SIG-M5 (cell line): ENCODE measurements at regions not wholly inside any gene's neighbourhood (a gene's known extent, or its start where the extent isn't known, plus 50 kb on each side); places are given as distances from the start of the nearest gene placed in this dataset.

ENCODE experiments used
- DNase-seq: peaks from one replicate; lab custom pipeline; 2025; lab: John Stamatoyannopoulos, UW

DNA sequence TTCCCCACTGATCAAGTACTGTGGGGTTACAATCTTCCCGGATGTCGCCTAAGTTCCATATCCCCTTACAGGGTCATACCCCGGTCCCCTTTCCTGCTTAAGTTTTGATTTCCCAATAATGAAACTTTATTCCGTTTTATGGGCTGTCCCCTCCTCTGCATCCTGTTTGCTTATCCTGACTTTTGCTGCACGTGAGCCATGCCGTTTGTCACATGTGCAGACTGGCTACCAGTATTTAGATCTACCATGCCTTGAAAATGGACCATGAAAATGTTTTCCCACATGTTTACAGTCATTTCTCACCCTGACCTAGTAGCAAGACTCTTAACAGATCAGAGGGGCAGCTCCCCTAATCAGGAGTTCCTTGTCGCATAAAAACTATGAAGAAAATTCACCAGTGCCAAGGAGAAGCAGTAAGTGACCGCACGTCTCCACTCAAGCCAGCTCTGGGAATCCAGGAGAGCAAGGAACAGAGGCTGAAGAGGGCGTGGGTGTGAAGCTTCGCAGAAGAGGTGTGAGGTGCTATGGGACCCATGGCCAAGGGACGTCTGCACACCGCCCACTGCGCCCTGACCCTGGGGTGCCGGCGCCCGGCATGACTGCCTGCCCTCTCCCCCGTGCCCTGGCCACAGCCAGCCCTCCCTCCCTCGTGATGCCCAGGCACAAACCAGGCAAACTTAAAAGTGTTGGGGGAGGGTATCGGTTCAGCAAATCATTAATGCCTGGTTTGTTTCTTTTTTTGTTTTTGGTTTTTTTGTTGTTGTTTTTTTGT is 440.8 kb upstream of the SALL3 start:
- no peak for DNase-seq

- DNase-seq: no peak
Observed at GRCh38 chr18:78540636-78541529, 438.7 kb upstream of the SALL3 start.

DNA sequence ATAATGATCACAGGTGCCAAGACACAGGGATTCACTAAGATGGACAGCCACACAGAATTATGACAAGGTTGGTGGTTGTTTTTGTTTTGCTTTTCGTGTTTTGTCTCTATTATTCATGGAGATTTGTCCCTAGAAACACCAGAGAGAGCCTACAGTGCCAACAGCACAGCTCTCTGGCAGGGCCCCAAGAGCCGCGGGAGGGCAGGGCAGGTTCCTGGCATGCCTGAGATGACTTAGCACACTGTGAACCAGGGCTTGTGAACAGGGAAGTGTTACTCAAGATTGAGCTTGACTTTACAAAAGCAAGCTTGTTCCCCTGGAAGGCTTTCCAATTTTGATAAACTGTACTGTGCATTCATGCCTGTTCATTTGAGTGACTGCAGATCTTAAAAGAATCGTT is 437.4 kb upstream of the SALL3 start:
- no peak for DNase-seq

GRCh38 chr18:78543201-78543725 is 436.4 kb upstream of the SALL3 start:
- no peak for DNase-seq

DNA sequence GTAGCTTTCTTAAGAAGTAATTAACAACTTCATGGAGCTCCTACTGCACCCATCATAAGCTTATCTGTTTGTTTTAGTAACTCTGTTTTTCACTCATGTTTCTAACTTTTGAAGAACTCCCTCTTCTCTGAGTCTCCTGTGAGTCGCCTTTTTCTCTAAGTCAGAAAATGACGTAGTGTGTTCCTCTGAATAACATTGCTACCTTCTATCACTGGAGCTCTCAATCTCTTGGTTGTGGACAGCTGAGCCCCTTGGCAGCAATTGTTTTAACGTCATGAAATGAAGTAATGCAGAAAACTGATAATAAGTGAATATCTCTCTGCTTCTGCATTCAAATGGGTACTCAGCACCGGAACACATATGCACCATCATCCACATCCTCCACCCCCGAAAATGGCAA is 433.3 kb upstream of the SALL3 start:
- no peak for DNase-seq

DNA sequence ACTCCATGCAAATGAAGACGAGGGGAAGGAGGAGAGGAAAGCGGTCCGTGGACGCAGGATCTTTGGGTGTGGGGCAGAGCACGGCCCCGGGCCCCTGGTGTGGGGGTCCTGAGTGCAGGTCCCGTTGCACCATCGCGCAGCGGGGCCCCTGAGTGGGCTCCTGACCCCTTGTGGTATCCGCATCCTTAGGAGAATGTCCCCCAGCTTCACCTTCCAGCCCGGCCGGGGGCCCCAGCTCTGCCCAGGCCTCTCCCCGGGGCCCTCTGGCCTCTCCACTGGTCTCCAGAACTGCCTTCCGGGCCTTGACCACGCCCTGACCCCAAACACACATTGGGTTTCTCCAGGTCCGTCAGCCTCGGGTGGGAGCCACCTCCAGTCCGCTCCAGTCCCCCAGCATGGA is 431.8 kb upstream of the SALL3 start:
- DNase-seq: no peak

- no peak for DNase-seq
Observed at GRCh38 chr18:78548261-78549058, 431.2 kb upstream of the SALL3 start.

DNA sequence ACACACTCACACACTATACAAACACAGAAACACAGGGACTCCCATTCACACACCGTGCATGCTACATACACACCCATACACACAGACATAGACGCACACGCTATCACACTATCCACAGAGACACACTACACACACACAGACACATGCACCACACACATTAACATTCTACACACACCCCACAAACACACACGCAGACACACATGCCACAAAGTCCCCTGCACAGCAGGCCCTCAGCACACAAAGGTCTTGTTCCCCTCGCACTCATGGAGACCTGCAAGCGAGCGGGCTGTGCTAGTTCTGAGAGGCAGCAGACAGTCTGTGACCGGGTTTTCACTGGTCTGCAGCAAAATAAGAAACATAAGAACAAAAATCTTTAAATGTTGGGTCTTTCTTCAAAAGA is 429.6 kb upstream of the SALL3 start:
- DNase-seq: no peak

GRCh38 chr18:78554944-78555608 is 424.5 kb upstream of the SALL3 start:
- no peak for DNase-seq

GRCh38 chr18:78557371-78557770 is 422.2 kb upstream of the SALL3 start:
- DNase-seq: no peak

DNA sequence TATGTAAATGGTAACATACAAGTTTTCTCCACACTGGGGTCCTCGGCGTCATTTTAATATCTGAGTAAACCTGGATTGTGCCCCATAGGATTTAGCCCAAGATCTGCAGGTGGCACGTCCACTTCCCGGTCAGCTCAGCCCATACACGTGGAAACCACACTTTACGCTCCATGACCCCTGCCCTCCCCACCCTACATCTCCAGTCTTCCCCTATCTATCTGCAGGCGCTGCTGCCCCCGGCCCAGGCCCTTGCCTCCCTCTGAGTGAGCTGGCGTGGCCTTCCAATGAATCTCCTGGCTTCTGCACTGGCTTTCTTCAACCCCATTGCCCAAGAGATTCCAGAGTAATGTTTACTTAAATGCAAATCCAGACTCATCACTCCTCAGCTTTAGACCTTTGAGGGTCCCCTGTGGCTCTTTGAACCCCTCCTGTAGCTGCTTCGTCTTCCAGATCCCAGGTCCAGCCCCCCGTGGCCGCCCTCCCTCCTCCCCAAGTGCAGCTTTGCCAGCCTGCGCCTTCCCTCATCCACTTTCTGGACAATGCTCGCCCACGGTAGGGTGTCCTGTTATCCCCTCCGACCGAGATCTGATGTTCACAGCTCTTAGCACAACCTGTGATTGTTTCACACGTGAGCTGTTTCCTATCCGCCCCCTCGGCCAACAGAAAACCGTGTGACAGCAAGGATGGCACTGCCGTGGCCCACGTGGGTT is 421.4 kb upstream of the SALL3 start:
- no peak for DNase-seq

DNA sequence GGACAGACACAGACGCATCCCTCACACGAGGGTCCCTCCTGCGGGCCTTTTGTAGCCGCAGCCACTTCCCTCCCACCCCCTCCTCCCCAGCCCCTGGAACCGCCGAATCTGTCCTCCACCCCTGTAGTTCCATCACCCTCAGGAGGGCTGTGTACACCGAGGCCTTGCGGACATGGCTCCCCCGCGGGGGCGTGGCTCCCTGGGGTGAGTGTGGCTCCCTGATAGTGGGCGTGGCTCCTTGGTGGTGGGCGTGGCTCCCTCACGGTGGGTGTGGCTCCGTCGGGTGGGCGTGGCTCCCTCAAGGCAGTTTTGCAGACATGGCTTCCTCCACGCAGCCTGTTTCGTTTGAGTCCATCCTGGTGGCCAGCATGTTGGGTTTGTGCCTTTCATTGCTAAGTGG is 420.7 kb upstream of the SALL3 start:
- DNase-seq: no peak

- no peak for DNase-seq
Observed at GRCh38 chr18:78559584-78559983, 420.0 kb upstream of the SALL3 start.

DNA sequence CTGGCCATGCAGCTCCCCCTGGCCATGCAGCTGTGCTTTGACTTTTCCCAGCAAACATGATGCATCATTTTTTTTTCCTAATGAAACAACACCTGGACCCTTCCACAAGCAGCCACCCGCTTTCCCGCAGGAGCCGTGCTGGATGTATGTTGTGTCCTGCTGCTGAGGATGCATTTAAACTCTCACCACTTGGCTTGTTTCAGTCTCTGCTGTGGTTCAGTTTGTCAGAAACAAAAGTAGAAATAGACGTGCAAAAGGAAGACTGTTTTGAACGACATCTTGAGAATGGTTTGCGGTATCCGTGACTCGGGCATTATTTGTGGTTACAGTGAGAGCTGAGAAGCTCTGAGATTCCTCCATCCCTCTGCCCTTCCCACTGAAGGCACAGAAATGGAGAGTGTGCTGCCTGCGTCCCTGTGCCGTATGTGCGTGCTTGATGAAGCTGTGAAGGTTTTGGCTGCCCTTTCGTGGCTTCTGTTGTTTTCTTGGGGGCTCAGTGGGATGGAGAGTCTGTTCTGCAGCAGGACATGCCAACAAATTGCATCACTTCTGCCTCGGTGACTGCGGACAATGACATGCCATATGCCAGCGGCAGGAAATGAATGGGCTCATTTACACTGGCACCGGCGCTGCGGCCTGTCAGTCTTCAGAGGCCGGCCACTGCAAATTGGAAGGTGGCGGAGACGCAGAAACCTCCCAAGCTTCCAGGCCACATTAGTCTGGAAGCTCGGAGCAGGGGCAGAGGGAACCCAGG is 417.7 kb upstream of the SALL3 start:
- no peak for DNase-seq

DNA sequence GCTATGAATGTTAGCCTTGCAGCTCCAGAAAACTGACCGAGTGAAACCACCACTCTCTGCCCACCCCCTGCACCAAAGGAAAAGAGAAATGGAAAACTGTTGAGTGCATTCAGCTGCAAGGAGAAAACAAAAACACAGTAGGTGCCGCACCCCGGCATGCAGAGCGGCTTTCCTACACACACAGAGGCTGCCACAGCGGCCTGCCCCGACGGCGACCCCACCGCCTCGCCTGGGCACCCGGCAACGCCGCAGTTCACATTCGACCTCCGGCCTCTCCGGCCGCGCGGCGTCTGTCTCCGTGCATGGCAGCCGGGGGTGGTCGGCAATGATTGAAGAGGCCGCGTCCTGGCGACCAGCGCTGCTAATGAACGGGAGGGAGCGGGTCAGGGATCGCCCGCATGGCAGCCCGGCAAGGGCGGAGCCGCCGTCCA is 417.1 kb upstream of the SALL3 start:
- no peak for DNase-seq

DNA sequence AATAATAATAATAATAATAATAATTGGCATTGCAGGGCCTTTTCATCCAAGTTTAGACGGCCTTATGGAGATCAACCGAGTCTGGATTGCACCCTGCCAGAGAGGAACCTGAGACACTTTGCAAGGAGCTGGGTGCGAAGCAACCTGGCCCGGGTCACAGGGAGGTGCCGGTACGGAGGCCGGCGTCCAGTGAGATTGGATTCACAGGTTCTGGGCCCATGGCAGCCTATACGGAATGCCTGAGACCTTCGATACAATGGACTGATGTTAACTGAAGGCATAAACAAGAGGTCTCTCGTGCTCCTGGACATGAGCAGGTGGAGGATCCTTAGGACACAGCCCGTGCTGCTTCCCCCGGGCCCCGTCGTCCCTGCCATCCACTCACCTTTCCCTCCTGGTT is 416.5 kb upstream of the SALL3 start:
- no peak for DNase-seq

DNA sequence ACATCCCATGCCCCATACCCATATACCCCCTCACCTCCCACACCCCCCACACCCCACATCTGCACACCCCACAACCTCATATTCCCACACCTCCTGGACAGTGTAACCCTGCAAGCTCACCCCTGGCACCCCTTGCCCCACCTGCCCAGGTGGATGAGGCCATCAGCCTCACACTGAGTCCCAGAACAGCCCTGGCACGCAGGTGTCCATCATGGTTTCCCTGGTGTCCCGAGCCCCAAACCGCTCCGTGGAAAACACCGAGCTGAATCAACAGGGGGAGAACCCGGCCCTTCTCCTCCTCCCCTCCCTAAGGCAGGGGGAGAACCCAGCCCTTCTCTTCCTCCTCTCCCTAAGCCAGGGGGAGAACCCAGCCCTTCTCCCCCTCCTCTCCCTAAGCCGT is 415.6 kb upstream of the SALL3 start:
- DNase-seq: no peak

- DNase-seq: no peak
Observed at GRCh38 chr18:78564518-78564917, 415.1 kb upstream of the SALL3 start.

DNA sequence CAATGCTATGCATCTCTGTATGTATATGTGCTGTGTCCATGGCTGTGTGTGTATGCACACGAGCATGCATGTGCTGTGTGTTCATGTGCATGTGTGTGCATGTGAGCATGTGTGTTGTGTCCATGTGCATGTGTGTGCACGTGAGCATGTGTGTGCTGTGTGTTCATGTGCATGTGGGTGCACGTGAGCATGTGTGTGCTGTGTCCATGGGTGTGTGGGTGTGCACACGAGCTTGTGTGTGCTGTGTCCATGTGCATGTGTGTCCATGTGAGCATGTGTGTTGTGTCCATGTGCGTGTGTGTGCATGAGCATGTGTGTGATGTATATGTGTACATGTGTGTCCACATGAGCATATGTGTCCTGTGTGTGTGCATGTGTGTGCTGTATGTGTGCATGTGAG is 414.4 kb upstream of the SALL3 start:
- no peak for DNase-seq

DNA sequence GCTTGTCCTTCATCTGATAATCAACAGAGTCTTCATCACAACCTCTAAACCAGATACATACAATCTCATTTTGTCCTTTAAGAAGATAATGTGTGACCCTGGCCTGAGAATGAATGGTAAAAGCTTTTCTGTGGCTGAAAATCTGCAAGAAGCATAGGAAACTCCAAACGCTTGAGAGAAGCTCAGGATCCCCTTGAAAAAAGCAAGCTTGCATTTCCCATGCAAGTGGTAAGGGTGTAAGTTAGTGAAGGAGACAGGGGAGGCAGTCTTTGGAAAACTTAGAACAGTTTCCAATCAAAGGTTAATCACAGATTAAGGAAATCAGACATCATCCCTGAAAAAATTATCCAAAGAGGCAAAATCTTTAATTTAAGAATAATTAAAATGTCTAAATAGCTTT is 413.6 kb upstream of the SALL3 start:
- DNase-seq: no peak
